MM.1S (cell line): ENCODE measurements at regions not wholly inside any gene's neighbourhood (a gene's known extent, or its start where the extent isn't known, plus 50 kb on each side); places are given as distances from the start of the nearest gene placed in this dataset.

Experiments
- CTCF ChIP-seq: fragments of 300-600 bp; sonication (generic); IDR thresholded peaks from 2 replicates; pipeline ENCODE4 v1.5.1; 2016; ENCODE audit warnings: antibody characterized with exemption, low read length, mixed read lengths
- EZH2 ChIP-seq: fragments of 300-600 bp; sonication (generic); optimal IDR thresholded peaks from 2 replicates; pipeline ENCODE3; 2017; ENCODE audit warnings: low read depth, mild to moderate bottlenecking, antibody characterized with exemption, low read length, mixed read lengths
- EZH2phosphoT487 ChIP-seq: fragments of 300-600 bp; sonication (generic); IDR thresholded peaks from 2 replicates; pipeline ENCODE4 v1.6.1; 2018; ENCODE audit warnings: antibody characterized with exemption, low read length

GRCh38 chr6:138614151-138614550 lies 114.9 kb upstream of the NHSL1 start:
- TF ChIP-seq CTCF = no peak
- TF ChIP-seq EZH2 = no peak
- TF ChIP-seq EZH2phosphoT487 = no peak
